ENCODE measurements at regions not wholly inside any gene's neighbourhood (a gene's known extent, or its start where the extent isn't known, plus 50 kb on each side); places are given as distances from the start of the nearest gene placed in this dataset.

DNA sequence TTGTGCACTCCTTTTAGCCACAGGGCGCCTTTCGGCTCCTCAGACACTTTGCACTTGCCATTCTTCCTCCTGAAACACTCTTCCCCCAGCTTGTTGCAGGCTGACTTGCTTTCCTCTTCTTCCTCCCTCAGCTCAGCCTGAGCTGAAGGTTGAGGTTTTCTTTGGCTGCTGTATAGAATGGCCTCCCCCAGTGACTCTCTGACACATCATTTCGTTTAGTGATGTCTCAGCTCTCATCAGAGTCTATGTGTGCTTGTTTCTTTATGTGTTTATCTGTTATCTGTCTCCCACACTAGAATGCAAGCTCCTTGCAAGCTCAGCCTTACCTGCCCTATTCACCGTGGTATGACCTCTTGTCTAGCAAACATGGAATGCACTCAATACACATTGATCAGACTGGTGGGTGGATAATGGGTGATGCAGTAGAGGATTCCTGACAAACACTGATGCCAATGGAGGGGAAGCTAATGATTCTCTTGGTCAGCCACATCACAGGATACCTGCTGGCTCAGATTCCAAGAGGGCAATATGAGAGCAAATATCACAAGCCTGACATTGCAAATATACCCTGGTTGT is 112.9 kb upstream of the STC2 start:
- intact Hi-C loops (cut with DNase I), result no loop called here
- H3K4me3 ChIP-seq, result no peak overlapping the region
- H3K36me3 ChIP-seq (replicated peaks in 1 of 2), result no peaks in the 10 kb centered on the region
- H3K27ac ChIP-seq, result no peak overlapping the region
- H3K4me1 ChIP-seq (replicated peaks in 1 of 2), result no peaks in the 10 kb centered on the region
- WGBS, 4 donors, result 60 to 79% (median 69%) methylated on average over 4 of the region's 4 CpGs
- no peak for DNase-seq
- no peaks in the 10 kb centered on the region for H3K27me3 ChIP-seq
- no peaks in the 10 kb centered on the region for H3K9me3 ChIP-seq (replicated peaks in 1 of 3)
- TF ChIP-seq CTCF (IDR thresholded peaks at IDR 0.05) (no peak), POLR2A (IDR thresholded peaks at IDR 0.05) (no peak)

DNA sequence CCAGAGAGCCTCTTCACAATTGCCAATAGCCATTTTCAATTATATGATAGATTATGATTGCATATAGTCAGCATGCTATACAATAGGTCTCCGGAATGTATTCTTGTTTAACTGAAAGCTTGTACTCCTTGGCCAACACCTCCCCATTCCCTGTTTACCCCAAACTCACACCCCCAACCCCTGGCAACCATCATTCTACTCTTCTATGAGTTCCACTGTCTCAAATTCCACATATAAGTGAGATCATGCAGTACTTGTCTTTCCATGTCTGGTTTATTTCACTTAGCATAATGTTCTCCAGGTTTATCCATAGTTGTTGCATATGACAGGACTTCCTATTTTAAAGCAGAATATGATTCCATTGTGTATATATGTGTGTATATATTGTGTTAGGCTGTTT is 110.7 kb upstream of the STC2 start:
- intact Hi-C loops (cut with DNase I), result no loop called here
- H3K4me1 ChIP-seq (replicated peaks in 1 of 2), result no peaks in the 10 kb centered on the region
- 76 to 96% (median 89%) methylated on average over 1 of the region's 1 CpG for WGBS, 4 donors
- H3K36me3 ChIP-seq (replicated peaks in 1 of 2), result no peaks in the 10 kb centered on the region
- DNase-seq, result no peak
- H3K9me3 ChIP-seq (replicated peaks in 1 of 3), result no peaks in the 10 kb centered on the region
- no peak for TF ChIP-seq CTCF (IDR thresholded peaks at IDR 0.05)
- TF ChIP-seq POLR2A (IDR thresholded peaks at IDR 0.05), result no peak
- no peak overlapping the region for H3K27ac ChIP-seq
- H3K4me3 ChIP-seq, result no peak overlapping the region
- no peaks in the 10 kb centered on the region for H3K27me3 ChIP-seq

DNA sequence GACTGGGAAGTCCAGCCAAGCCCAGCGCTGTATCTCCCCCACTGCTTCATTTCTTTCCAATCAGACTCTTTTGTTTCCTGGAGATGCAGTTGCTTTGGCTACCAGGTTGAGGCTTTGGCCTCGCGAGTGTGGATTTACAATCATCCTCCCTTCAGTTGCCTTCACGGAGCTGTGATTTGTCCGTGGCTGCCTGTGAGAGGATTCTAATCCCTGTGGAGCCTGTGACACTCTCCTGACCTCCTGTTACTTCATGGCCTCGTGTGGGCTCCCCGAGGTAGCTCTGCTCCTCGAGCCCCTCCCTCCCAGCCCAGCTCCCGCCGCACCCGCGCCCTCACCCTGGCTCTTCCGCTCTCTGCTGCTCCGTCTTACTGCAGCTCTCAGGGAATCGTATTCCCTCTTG is 107.2 kb upstream of the STC2 start:
- TF ChIP-seq CTCF (IDR thresholded peaks at IDR 0.05), result no peak
- TF ChIP-seq POLR2A (IDR thresholded peaks at IDR 0.05), result no peak
- intact Hi-C loops (cut with DNase I), result no loop called here
- H3K27ac ChIP-seq, result no peak overlapping the region
- no peak overlapping the region for H3K4me3 ChIP-seq
- DNase-seq, result no peak
- no peaks in the 10 kb centered on the region for H3K9me3 ChIP-seq (replicated peaks in 1 of 3)
- H3K27me3 ChIP-seq, result no peaks in the 10 kb centered on the region
- H3K4me1 ChIP-seq (replicated peaks in 1 of 2), result no peaks in the 10 kb centered on the region
- WGBS, 4 donors, result 53 to 62% (median 60%) methylated on average over 14 to 15 of the region's 15 CpGs
- H3K36me3 ChIP-seq (replicated peaks in 1 of 2), result no peaks in the 10 kb centered on the region

GRCh38 chr5:173434270-173434669 is 106.1 kb upstream of the STC2 start:
- Histone ChIP-seq H3K36me3 (replicated peaks in 1 of 2) (no peaks in the 10 kb centered on the region), H3K4me1 (replicated peaks in 1 of 2) (no peaks in the 10 kb centered on the region), H3K9me3 (replicated peaks in 1 of 3) (no peaks in the 10 kb centered on the region), H3K27me3 (no peaks in the 10 kb centered on the region), H3K27ac (no peak overlapping the region), H3K4me3 (no peak overlapping the region)
- WGBS, 4 donors, result 80 to 86% (median 82%) methylated on average over 5 of the region's 5 CpGs
- intact Hi-C loops (cut with DNase I), result no loop called here
- no peak for DNase-seq
- TF ChIP-seq POLR2A (IDR thresholded peaks at IDR 0.05) (no peak), CTCF (IDR thresholded peaks at IDR 0.05) (no peak)

Data from adrenal gland (tissue), 9 donors.